ENCODE measurements at regions not wholly inside any gene's neighbourhood (a gene's known extent, or its start where the extent isn't known, plus 50 kb on each side); places are given as distances from the start of the nearest gene placed in this dataset.

GRCh38 chr1:2903226-2903625, 101.7 kb upstream of the TTC34 start:
- H3K4me1 ChIP-seq (ENCODE audit: control insufficient read depth, insufficient read depth, low read length) = peaks cover 23% of the 10 kb centered on the region
- peaks cover 2% of the 10 kb centered on the region for H3K27me3 ChIP-seq (ENCODE audit: control insufficient read depth, insufficient read depth, low read length)
- H3K4me3 ChIP-seq (ENCODE audit: low read depth, low read length) = no peak overlapping the region
- no peaks in the 10 kb centered on the region for H3K9me3 ChIP-seq (ENCODE audit: control insufficient read depth, insufficient read depth, low read length)
- no peak overlapping the region for H3K27ac ChIP-seq (ENCODE audit: low read depth, low read length)
- DNase-seq (ENCODE audit: low read depth in 4 of 6, low spot score in 6 of 6) = no peak
- no peaks in the 10 kb centered on the region for H3K36me3 ChIP-seq (ENCODE audit: control insufficient read depth, insufficient read depth, low read length)
- 94% methylated on average over 16 of the region's 19 CpGs for whole genome bisulfite sequencing (ENCODE audit: insufficient coverage)

- Histone ChIP-seq H3K4me1 (ENCODE audit: control insufficient read depth, insufficient read depth, low read length) (peaks cover 23% of the 10 kb centered on the region), H3K36me3 (ENCODE audit: control insufficient read depth, insufficient read depth, low read length) (no peaks in the 10 kb centered on the region), H3K9me3 (ENCODE audit: control insufficient read depth, insufficient read depth, low read length) (no peaks in the 10 kb centered on the region), H3K4me3 (ENCODE audit: low read depth, low read length) (no peak overlapping the region), H3K27me3 (ENCODE audit: control insufficient read depth, insufficient read depth, low read length) (peaks cover 2% of the 10 kb centered on the region), H3K27ac (ENCODE audit: low read depth, low read length) (no peak overlapping the region)
- WGBS (ENCODE audit: insufficient coverage) = 86% methylated on average over 15 of the region's 15 CpGs
- DNase-seq (ENCODE audit: low read depth in 4 of 6, low spot score in 6 of 6) = no peak
Observed at GRCh38 chr1:2904191-2904590, 102.7 kb upstream of the TTC34 start.

GRCh38 chr1:2905356-2905755, 103.9 kb upstream of the TTC34 start:
- Histone ChIP-seq H3K27ac (ENCODE audit: low read depth, low read length) (no peak overlapping the region), H3K4me3 (ENCODE audit: low read depth, low read length) (no peak overlapping the region), H3K36me3 (ENCODE audit: control insufficient read depth, insufficient read depth, low read length) (peaks cover 2% of the 10 kb centered on the region), H3K9me3 (ENCODE audit: control insufficient read depth, insufficient read depth, low read length) (no peaks in the 10 kb centered on the region), H3K4me1 (ENCODE audit: control insufficient read depth, insufficient read depth, low read length) (peaks cover 27% of the 10 kb centered on the region), H3K27me3 (ENCODE audit: control insufficient read depth, insufficient read depth, low read length) (peaks cover 2% of the 10 kb centered on the region)
- WGBS (ENCODE audit: insufficient coverage) = 85% methylated on average over 10 of the region's 12 CpGs
- DNase-seq (ENCODE audit: low read depth in 4 of 6, low spot score in 6 of 6) = no peak

- Histone ChIP-seq H3K36me3 (ENCODE audit: control insufficient read depth, insufficient read depth, low read length) (peaks cover 2% of the 10 kb centered on the region), H3K4me1 (ENCODE audit: control insufficient read depth, insufficient read depth, low read length) (peaks cover 33% of the 10 kb centered on the region), H3K27ac (ENCODE audit: low read depth, low read length) (no peak overlapping the region), H3K4me3 (ENCODE audit: low read depth, low read length) (no peak overlapping the region), H3K27me3 (ENCODE audit: control insufficient read depth, insufficient read depth, low read length) (peaks cover 2% of the 10 kb centered on the region), H3K9me3 (ENCODE audit: control insufficient read depth, insufficient read depth, low read length) (no peaks in the 10 kb centered on the region)
- 15% methylated on average over 20 of the region's 20 CpGs for WGBS (ENCODE audit: insufficient coverage)
- peak in 2 of 6 donors; percentile 70 to 73 for DNase-seq (ENCODE audit: low read depth in 4 of 6, low spot score in 6 of 6)
Observed at GRCh38 chr1:2906085-2906484, 104.6 kb upstream of the TTC34 start.

- H3K9me3 ChIP-seq (ENCODE audit: control insufficient read depth, insufficient read depth, low read length) = no peaks in the 10 kb centered on the region
- peaks cover 2% of the 10 kb centered on the region for H3K27me3 ChIP-seq (ENCODE audit: control insufficient read depth, insufficient read depth, low read length)
- DNase-seq (ENCODE audit: low read depth in 4 of 6, low spot score in 6 of 6) = no peak
- no peak overlapping the region for H3K27ac ChIP-seq (ENCODE audit: low read depth, low read length)
- no peak overlapping the region for H3K4me3 ChIP-seq (ENCODE audit: low read depth, low read length)
- 88% methylated on average over 14 of the region's 15 CpGs for WGBS (ENCODE audit: insufficient coverage)
- H3K4me1 ChIP-seq (ENCODE audit: control insufficient read depth, insufficient read depth, low read length) = peaks cover 39% of the 10 kb centered on the region
- peaks cover 2% of the 10 kb centered on the region for H3K36me3 ChIP-seq (ENCODE audit: control insufficient read depth, insufficient read depth, low read length)
Observed at GRCh38 chr1:2906620-2907019, 105.1 kb upstream of the TTC34 start.

- no peak overlapping the region for H3K27ac ChIP-seq (ENCODE audit: low read depth, low read length)
- H3K4me3 ChIP-seq (ENCODE audit: low read depth, low read length) = no peak overlapping the region
- H3K4me1 ChIP-seq (ENCODE audit: control insufficient read depth, insufficient read depth, low read length) = peaks cover 40% of the 10 kb centered on the region
- peaks cover 2% of the 10 kb centered on the region for H3K27me3 ChIP-seq (ENCODE audit: control insufficient read depth, insufficient read depth, low read length)
- WGBS (ENCODE audit: insufficient coverage) = 89% methylated on average over 13 of the region's 16 CpGs
- H3K36me3 ChIP-seq (ENCODE audit: control insufficient read depth, insufficient read depth, low read length) = peaks cover 2% of the 10 kb centered on the region
- peak in 1 of 6 donors; percentile 8 for DNase-seq (ENCODE audit: low read depth in 4 of 6, low spot score in 6 of 6)
- no peaks in the 10 kb centered on the region for H3K9me3 ChIP-seq (ENCODE audit: control insufficient read depth, insufficient read depth, low read length)
Observed at GRCh38 chr1:2907051-2907450, 105.6 kb upstream of the TTC34 start.

GRCh38 chr1:2908081-2908480, 106.6 kb upstream of the TTC34 start:
- Histone ChIP-seq H3K36me3 (ENCODE audit: control insufficient read depth, insufficient read depth, low read length) (peaks cover 2% of the 10 kb centered on the region), H3K27me3 (ENCODE audit: control insufficient read depth, insufficient read depth, low read length) (peaks cover 2% of the 10 kb centered on the region), H3K27ac (ENCODE audit: low read depth, low read length) (no peak overlapping the region), H3K4me3 (ENCODE audit: low read depth, low read length) (no peak overlapping the region), H3K9me3 (ENCODE audit: control insufficient read depth, insufficient read depth, low read length) (no peaks in the 10 kb centered on the region), H3K4me1 (ENCODE audit: control insufficient read depth, insufficient read depth, low read length) (peaks cover 50% of the 10 kb centered on the region)
- DNase-seq (ENCODE audit: low read depth in 4 of 6, low spot score in 6 of 6) = no peak
- WGBS (ENCODE audit: insufficient coverage) = 93% methylated on average over 16 of the region's 16 CpGs

- no peak overlapping the region for H3K27ac ChIP-seq (ENCODE audit: low read depth, low read length)
- WGBS (ENCODE audit: insufficient coverage) = 91% methylated on average over 15 of the region's 15 CpGs
- H3K4me1 ChIP-seq (ENCODE audit: control insufficient read depth, insufficient read depth, low read length) = peaks cover 53% of the 10 kb centered on the region
- H3K27me3 ChIP-seq (ENCODE audit: control insufficient read depth, insufficient read depth, low read length) = peaks cover 2% of the 10 kb centered on the region
- peaks cover 2% of the 10 kb centered on the region for H3K36me3 ChIP-seq (ENCODE audit: control insufficient read depth, insufficient read depth, low read length)
- no peak overlapping the region for H3K4me3 ChIP-seq (ENCODE audit: low read depth, low read length)
- DNase-seq (ENCODE audit: low read depth in 4 of 6, low spot score in 6 of 6) = no peak
- H3K9me3 ChIP-seq (ENCODE audit: control insufficient read depth, insufficient read depth, low read length) = no peaks in the 10 kb centered on the region
Observed at GRCh38 chr1:2908561-2908960, 107.1 kb upstream of the TTC34 start.

- Histone ChIP-seq H3K4me1 (ENCODE audit: control insufficient read depth, insufficient read depth, low read length) (peaks cover 60% of the 10 kb centered on the region), H3K36me3 (ENCODE audit: control insufficient read depth, insufficient read depth, low read length) (peaks cover 2% of the 10 kb centered on the region), H3K27me3 (ENCODE audit: control insufficient read depth, insufficient read depth, low read length) (peaks cover 2% of the 10 kb centered on the region), H3K27ac (ENCODE audit: low read depth, low read length) (no peak overlapping the region), H3K4me3 (ENCODE audit: low read depth, low read length) (no peak overlapping the region), H3K9me3 (ENCODE audit: control insufficient read depth, insufficient read depth, low read length) (no peaks in the 10 kb centered on the region)
- DNase-seq (ENCODE audit: low read depth in 4 of 6, low spot score in 6 of 6) = no peak
- 97% methylated on average over 14 of the region's 14 CpGs for WGBS (ENCODE audit: insufficient coverage)
Observed at GRCh38 chr1:2909797-2910196, 108.3 kb upstream of the TTC34 start.

- 94% methylated on average over 11 of the region's 11 CpGs for WGBS (ENCODE audit: insufficient coverage)
- H3K27me3 ChIP-seq (ENCODE audit: control insufficient read depth, insufficient read depth, low read length) = peaks cover 2% of the 10 kb centered on the region
- peaks cover 2% of the 10 kb centered on the region for H3K36me3 ChIP-seq (ENCODE audit: control insufficient read depth, insufficient read depth, low read length)
- no peak overlapping the region for H3K27ac ChIP-seq (ENCODE audit: low read depth, low read length)
- H3K9me3 ChIP-seq (ENCODE audit: control insufficient read depth, insufficient read depth, low read length) = no peaks in the 10 kb centered on the region
- H3K4me1 ChIP-seq (ENCODE audit: control insufficient read depth, insufficient read depth, low read length) = peaks cover 59% of the 10 kb centered on the region
- no peak for DNase-seq (ENCODE audit: low read depth in 4 of 6, low spot score in 6 of 6)
- no peak overlapping the region for H3K4me3 ChIP-seq (ENCODE audit: low read depth, low read length)
Observed at GRCh38 chr1:2910211-2910610, 108.7 kb upstream of the TTC34 start.
